Stimulated activated CD8-positive, alpha-beta memory T cell treated with anti-CD3 and anti-CD28 coated beads, Interleukin-12 subunit alpha, Interleukin-12 subunit beta, amount 100 ng/mL, for 24 hours (primary cell): ENCODE measurements at regions not wholly inside any gene's neighbourhood (a gene's known extent, or its start where the extent isn't known, plus 50 kb on each side); places are given as distances from the start of the nearest gene placed in this dataset.
"Not testable (repeated sequence)": the region's sequence is repeated elsewhere in the genome, so short reads cannot be mapped to it uniquely, and the experiment has no call there.

Source experiments
- DNase-seq: peaks from one replicate; pipeline ENCODE4 v3.0.0-alpha.2; 2020; ENCODE audit errors: extremely low read depth

DNA sequence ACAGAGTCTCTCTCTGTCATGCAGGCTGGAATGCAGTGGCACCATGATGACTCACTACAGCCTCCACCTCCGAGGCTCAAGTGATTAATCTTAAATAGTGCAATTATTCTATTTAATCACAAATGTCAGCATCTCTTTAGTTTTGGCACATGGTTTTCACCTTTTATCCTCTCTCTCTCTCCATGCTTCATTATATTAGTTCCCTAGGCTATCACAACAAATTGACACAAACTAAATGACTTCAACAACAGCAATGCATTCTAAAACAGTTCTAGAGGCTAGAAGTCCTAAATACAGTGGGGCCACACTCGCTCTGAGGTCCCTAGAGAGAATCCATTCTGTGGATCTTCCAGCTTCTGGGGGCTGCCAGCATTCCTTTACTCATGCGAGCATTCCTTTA lies 178.2 kb upstream of the ZNG1F start:
- not testable (repeated sequence) for DNase-seq

DNA sequence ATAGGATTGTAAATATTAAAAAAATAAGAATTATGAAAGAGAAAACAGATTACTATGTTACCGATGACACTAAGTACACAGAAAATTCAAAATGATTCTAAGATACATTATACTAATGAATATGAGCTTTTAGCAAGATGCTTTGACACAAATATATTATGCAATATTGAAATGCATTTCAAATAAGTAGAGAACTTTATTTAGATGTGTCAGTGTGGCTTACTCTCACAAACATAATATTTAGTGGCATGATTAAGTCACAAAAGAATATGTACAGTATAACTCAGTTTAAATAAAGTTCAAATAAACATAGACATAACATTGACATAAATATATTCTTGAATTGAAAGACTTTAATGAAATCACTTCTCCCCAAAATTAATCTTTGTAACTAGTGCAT lies 172.7 kb upstream of the ZNG1F start:
- DNase-seq, result not testable (repeated sequence)

DNA sequence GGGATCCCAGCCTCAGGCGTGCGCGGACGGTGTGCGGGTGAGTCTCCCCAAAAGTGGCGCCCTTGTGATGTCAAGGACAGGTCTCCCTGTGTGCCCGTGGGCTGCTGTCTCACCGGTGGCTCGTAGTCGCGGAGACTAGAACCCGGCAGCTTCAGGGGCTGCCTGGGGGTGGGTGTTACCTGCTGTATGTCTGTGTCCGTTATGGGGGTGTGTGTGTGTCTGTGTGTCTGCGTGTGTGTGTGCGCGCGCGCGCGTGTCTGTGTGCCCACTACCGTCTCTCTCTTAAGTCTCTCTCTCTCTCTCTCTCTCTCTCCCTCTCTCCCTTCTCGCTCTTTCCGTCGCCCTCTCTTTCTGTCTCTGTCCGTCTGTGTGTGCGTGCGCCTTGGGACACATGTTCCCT lies 170.0 kb upstream of the ZNG1F start:
- not testable (repeated sequence) for DNase-seq

DNA sequence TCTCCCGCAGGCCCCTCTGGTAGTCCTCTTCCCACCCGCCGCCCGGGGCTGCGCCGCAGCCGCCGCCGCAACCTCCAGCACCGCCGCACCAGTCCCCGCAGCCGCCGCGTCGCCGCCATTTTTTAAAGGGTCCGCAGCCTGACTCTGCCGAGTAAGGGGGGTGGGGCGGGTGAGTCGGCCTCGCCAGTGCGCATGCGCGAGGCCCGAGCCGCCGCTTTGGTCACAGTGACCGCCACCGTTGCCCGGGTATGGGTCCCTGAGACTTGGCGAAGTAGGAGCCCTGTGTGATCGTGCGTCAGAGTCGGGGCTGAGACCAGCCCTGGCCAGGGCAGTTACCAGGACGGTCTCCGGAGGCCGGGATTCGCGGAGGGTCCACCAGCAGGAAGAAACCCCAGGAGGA lies 169.6 kb upstream of the ZNG1F start:
- peak; percentile 69 for DNase-seq

DNA sequence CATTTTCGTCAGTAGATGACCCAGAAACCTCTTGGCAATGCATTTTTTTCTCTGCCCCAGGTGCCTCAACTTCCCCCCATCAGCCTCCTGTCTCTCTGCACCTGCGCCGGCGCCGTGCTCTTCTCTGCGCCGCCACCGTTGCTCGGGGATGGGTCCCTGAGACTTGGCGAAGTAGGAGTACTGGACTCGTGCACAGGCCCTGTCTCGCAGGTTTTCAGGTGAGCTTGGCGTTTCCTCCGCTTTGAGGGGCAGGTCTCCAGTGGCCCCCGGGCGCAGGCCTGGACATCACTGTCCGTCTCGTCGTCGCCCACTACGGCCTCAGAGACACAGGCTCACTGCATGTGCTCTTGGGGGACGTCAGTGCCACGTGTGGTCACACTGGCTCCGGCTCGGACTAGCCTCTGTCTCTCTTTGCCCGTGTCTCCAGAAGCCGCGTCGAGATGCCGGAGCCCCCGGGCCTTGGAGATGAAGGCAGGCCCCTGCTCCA lies 168.8 kb upstream of the ZNG1F start:
- DNase-seq, result not testable (repeated sequence)

DNA sequence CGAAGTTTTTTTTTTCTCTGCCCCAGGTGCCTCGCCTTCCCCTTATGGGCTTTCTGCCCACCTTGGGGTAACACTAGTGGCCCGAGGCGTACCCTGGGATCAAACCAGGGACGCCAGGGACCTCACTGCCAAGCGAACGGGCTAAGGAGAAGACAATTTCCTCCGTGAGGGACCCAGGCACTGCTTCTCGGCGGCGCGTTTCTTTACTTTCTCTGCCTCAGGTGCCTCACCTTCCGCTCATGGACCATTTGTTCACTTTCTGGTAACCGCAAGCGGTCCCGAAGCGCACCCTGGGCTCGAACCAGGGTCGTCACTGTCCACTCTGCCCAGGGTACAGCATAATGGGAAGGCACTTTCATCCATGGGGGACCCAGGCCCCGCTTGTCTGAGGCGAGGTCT lies 168.2 kb upstream of the ZNG1F start:
- DNase-seq, result not testable (repeated sequence)

DNA sequence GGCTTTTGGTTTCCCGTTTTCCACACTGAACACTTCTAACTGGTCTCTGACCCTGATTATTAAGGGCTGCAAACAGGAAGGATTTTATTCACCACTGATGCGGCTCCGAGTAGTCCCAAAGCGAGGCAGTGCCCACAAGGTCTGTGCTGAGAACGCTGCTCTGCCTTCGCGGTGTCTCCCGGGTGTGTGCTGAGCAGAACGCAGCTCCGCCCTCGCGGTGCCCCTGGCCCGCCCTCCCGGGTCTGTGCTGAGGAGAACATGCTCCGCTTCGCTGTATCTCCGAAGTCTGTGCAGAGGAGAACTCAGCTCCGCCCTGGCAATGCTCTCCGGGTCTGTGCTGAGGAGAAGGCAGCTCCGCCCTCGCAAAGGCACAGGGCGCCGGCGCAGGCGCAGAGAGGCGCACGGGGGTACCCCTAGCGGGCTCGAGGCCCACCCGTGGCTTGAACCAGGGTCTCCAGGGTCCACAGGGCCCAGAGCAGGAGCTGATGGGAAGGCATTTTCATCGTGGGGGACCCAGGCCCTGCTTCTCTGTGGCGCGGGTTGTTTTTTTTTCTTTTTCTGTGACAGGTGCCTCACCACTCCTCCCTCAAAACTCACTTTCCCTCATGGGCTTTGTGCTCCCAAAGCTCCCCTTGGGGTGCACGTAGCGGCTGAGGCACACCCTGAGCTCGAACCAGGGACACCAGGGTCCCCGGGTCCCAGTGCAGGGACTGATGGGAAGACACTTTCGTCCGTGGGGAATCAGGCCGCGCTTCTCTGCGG lies 167.7 kb upstream of the ZNG1F start:
- DNase-seq, result peak; percentile 75

DNA sequence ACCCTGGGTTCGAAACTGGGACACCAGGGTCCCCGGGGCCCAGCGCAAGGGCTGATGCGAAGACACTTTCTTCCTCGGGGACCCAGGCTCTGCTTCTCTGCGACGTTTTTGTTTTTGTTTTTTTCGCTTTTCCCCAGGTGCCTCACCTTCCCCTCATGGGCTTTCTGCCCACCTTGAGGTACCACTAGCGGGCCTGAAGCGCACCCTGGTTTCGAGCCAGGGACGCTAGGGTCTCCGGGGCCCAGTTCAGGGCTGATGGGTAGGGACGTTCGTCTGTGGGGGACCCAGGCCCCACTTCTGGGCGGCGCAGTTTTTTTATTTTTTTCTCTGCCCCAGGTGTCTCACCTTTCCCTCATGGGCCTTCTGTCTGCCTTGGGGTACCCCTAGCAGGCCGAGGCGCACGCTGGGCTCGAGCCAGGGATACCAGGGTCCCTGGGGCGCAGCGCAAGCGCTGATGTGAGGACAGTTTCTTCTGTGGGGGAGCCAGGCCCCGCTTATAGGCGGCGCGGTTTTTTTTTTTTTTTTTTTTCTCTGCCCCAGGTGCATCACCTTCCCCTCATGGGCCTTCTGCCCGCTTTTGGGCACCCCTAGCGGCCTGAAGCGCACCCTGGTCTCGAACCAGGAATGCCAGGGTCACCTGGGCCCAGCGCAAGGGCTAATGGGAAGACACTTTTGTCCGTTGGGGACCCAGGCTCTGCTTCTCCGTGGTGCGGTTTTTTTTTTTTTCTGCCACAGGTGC lies 166.8 kb upstream of the ZNG1F start:
- not testable (repeated sequence) for DNase-seq

DNA sequence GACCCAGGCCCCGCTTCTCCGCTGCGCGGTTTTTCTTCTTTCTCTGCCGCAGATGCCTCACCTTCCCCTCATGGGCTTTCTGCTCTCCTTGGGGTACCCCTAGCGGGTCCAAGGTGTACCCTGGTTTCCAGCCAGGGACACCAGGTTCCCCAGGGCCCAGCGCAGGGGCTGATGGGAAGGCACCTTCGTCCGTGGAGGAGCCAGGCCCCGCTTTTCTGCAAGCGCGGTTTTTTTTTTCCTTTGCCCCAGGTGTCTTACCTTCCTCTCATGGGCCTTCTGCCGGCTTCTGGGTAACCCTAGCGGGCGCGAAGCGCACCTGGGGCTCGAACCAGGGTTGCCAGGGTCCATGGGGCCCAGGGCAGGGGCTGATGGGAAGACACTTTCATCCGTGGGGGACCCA lies 165.9 kb upstream of the ZNG1F start:
- DNase-seq, result not testable (repeated sequence)

DNA sequence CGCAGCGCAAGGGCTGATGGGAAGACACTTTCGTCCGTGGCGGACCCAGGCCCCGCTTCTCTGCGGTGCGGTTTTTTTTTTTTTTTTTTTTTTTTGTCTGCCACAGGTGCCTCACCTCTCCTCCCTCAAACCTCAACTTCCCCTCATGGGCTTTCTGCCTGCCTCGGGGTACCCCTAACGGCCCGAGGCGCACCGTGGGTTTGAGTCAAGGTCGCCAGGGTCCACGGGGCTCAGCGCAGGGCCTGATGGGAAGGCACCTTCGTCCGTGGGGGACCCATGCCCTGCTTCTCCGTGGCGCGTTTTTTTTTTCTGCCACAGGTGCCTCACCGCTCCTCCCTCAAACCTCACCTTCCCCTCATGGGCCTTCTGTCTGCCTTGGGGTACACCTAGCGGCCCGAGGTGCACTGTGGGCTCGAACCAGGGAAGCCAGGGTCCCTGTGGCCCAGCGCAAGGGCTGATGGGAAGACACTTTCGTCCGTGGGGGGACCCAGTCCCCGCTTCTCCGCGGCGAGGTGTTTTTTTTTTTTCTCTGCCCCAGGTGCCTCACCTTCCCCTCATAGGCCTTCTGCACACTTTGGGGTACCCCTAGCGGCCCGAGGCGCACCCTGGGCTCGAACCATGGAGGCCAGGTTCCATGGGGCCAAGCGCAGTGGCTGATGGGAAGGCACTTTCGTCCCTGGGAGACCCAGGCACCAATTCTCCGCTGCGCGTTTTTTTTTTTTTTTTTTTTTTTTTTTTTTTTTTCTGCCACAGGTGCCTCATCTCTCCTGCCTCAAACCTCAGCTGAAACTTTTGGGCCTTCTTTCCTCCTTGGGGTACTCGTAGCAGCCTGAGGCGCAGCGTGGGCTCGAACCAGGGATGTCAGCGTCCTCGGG lies 165.2 kb upstream of the ZNG1F start:
- not testable (repeated sequence) for DNase-seq

DNA sequence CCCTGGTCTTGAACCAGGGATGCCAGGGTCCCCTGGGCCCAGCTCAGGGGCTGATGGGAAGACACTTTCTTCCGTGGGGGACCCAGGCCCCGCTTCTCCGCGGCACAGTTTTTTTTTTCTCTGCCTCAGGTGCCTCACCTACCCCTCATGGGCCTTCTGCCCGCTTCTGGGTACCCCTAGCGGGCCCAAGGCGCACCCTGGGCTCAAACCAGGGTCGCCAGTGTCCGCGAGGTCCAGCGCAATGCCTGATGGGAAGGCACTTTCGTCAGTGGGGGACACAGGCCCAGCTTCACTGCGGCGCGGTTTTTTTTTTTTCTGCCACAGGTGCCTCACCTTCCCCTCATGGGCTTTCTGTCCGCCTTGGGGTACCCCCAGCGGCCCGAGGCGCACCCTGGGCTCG lies 163.9 kb upstream of the ZNG1F start:
- DNase-seq, result not testable (repeated sequence)

DNA sequence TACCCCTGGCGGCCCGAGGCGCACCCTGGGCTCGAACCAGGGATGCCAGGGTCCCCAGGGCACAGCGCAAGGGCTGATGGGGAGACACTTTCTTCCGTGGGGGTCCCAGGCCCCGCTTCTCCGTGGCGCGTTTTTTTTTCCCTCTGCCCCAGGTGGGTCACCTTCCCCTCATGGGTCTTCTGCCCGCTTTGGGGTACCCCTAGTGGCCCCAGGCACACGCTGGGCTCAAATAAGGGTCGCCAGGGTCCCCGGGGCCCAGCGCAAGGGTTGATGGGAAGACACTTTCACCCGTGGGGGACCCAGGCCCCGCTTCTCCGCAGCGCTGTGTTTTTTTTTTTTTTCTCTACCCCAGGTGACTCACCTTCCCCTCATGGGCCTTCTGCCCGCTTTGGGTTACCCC lies 163.3 kb upstream of the ZNG1F start:
- not testable (repeated sequence) for DNase-seq

DNA sequence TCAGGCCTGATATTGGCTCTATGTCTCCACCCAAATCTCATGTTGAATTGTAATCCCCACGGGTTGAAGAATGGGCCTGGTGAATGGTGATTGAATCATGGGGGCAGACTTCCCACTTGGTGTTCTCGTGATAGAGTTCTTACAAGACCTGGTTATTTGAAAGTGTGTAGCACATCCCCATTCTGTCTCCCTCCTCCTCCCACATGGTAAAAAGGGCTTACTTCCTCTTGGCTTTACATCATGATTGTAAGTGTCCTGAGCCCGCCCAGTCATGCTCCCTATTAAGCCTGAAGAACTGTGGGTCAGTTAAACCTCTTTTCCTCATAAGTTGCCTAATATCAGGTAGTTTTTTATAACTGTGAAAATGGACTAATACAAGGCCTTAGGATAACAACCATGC lies 158.8 kb upstream of the ZNG1F start:
- DNase-seq, result not testable (repeated sequence)

DNA sequence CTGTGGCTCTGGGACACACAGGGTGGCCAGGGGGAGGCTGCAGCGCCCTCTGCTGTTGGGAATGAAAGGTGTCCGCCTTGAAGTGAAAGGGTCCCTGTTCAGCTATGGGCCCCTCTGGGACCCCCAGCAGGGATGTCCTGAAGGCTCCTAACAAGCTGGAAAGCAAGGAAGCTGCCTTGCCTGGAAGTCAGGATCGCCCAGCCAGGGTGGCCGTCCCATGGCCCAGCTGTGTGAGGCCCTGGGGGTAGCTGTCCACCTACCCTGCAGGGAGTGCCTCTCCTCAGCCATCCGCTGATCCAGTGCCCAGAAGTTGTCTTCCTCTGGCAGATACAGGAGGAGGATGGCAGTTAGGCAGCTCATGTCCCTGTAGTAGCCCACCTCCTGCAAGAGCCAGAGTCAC lies 143.4 kb upstream of the ZNG1F start:
- not testable (repeated sequence) for DNase-seq

DNA sequence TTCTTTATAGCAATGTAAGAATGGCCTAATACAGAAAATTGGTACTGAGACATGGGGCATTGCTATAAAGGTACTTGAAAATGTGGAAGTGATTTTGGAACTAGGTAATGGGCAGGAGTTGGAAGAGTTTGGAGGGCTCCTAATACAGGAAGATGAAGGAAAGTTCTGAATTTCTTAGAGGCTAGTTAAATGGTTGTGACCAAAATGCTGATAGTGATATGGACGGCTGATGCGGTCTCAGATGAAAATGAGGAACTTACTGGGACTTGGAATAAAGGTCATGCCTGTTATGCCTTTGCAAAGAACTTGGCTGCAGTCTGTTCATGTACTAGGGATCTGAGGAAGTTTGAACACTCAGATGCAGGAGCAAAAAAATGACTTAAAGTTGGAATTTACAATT lies 132.2 kb upstream of the ZNG1F start:
- DNase-seq, result not testable (repeated sequence)

DNA sequence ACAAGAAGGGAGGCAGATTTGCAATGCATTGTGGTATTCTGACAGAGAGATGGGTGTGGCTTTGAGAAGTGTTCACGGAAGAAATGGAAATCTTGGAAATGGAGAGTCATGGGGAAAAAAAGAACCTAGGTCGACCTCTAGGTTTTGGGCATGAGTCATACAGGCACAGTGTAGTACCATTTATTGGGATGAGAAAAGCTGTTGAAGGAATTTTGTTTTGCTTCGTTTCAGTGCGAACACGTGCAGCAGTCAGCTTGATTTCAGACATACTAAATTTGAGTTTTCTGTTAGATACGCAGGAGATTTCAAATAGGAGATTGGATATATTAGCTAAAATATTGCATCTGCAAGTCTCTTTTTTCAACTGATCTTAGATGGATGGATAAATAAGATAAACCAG lies 119.8 kb upstream of the ZNG1F start:
- not testable (repeated sequence) for DNase-seq

DNA sequence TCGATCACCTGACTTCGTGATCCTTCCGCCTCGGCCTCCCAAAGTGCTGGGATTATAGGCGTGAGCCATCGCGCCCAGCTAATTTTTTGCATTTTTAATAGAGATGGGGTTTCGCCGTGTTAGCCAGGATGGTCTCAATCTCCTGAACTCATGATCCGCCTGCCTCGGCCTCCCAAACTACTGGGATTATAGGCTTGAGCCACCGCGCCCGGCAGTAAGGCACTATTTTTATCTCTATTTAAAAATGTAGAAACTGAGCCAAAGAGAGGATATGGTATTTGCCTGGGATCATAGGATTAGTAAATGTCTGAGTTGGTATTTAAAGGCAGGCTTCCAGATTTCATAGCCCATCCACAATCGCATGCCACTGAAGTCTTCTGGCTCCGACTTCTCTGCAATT lies 96.6 kb upstream of the ZNG1F start:
- DNase-seq, result not testable (repeated sequence)

DNA sequence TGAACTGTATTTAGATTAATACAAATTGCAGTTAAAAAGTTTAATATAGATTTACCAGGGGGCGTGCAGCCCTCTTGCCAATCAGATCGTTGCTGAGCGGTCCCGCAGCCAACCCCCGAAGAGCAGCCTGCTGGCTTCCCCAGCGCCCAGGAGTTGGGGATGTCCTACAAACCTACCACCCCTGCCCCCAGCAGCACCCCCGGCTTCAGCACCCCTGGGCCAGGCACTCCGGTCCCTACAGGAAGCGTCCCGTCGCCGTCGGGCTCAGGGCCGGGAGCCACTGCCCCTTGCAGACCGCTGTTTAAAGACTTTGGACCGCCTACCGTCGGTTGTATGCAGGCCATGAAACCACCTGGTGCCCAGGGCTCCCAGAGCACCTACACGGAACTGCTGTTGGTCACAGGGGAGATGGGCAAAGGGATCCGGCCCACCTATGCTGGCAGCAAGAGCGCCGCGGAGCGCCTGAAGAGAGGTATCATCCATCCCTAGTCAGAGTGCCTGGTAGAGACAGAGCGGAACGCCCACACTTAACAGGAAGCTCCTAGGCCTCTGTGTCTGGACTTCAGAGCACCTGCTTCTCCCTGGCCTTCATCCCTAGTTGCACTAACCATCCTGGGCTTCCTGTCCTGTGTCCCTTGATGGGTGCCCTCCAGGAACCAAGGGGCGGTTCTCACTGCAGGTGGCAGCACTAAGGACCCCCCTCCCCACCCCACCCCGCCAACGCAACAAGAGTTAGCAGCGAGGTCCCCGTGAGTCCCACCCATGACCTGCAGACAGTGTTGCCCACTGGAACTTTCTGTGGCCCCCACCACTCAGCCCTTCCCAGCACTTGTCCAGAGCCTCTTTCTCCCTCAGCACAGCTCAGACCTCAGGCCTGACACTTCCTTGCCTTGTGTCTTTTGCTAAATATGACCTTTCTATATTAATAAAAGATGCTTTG lies 91.5 kb upstream of the ZNG1F start:
- not testable (repeated sequence) for DNase-seq

DNA sequence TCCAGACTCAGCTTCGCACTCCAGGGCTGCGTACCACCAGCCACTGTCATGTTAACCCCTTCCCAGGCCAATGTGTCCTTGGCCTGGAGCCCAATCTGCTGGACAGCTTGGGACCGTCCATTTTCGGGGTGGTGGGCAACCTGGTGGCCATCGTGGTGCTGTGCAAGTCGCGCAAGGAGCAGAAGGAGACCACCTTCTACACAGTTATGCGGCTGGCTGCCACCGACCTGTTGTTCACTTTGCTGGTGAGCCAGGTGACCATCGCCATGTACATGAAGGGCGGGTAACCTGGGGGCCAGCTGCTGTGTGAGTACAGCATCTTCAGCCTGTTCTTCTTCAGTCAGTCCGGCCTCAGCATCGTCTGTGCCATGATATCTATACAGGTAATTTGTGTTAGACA lies 90.3 kb upstream of the ZNG1F start:
- not testable (repeated sequence) for DNase-seq

DNA sequence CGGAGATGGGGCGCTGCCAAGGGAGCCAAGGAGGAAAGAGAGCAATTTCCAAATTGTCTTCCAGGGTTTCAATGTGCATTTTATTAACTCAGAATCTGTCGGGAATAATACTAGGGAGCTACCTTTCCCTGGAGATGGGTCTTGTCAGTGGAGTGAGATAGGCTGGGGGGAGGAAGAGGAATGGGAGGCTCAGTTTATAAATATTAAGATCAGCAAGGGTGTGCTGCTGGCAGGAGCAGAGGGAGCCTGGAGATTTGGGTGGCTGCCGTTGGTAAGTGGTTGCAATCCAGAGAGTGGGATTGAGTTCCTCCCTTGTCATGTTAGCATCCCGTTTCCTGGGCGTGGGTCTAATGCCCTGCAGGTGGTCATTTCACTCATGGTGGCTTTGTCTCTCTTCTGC lies 89.9 kb upstream of the ZNG1F start:
- DNase-seq, result not testable (repeated sequence)
